Type B pancreatic cell (in vitro differentiated cells): ENCODE measurements at regions not wholly inside any gene's neighbourhood (a gene's known extent, or its start where the extent isn't known, plus 50 kb on each side); places are given as distances from the start of the nearest gene placed in this dataset.

ENCODE experiments used
- DNase-seq: peaks from one replicate; pipeline ENCODE4 v3.0.0; 2021; ENCODE audit warnings: mixed read lengths; ENCODE audit not compliant: unreplicated experiment; ENCODE audit errors: extremely low spot score
- H3K27ac Mint-ChIP-seq: 2 replicates; pipeline ENCODE4 v1.8.0; 2021; ENCODE audit warnings: mild to moderate bottlenecking, mixed read lengths
- H3K27me3 Mint-ChIP-seq: 2 replicates; pipeline ENCODE4 v1.8.0; 2021; ENCODE audit warnings: mixed read lengths
- H3K36me3 Mint-ChIP-seq: 2 replicates; pipeline ENCODE4 v1.8.0; 2021; ENCODE audit warnings: mixed read lengths
- H3K4me1 Mint-ChIP-seq: one replicate; pipeline ENCODE4 v1.8.0; 2021; ENCODE audit warnings: mixed read lengths; ENCODE audit not compliant: unreplicated experiment
- H3K4me3 Mint-ChIP-seq: 2 replicates; pipeline ENCODE4 v1.8.0; 2021; ENCODE audit warnings: mild to moderate bottlenecking, mixed read lengths
- H3K9me3 Mint-ChIP-seq: 2 replicates; pipeline ENCODE4 v1.8.0; 2021; ENCODE audit warnings: mixed read lengths
- TF ChIP-seq, protein P1 (sequence below): fragments of 200-600 bp; sonication (generic); conservative IDR thresholded peaks from 2 replicates; pipeline ENCODE4 v1.5.0; 2021; ENCODE audit warnings: antibody characterized with exemption, mild to moderate bottlenecking

- Mint-ChIP-seq H3K4me1 (no peaks in the 10 kb centered on the region), H3K36me3 (no peaks in the 10 kb centered on the region), H3K27ac (no peak overlapping the region), H3K27me3 (no peaks in the 10 kb centered on the region), H3K9me3 (no peaks in the 10 kb centered on the region), H3K4me3 (no peak overlapping the region)
- no peak for DNase-seq
- TF ChIP-seq, protein P1, sequence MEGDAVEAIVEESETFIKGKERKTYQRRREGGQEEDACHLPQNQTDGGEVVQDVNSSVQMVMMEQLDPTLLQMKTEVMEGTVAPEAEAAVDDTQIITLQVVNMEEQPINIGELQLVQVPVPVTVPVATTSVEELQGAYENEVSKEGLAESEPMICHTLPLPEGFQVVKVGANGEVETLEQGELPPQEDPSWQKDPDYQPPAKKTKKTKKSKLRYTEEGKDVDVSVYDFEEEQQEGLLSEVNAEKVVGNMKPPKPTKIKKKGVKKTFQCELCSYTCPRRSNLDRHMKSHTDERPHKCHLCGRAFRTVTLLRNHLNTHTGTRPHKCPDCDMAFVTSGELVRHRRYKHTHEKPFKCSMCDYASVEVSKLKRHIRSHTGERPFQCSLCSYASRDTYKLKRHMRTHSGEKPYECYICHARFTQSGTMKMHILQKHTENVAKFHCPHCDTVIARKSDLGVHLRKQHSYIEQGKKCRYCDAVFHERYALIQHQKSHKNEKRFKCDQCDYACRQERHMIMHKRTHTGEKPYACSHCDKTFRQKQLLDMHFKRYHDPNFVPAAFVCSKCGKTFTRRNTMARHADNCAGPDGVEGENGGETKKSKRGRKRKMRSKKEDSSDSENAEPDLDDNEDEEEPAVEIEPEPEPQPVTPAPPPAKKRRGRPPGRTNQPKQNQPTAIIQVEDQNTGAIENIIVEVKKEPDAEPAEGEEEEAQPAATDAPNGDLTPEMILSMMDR, result no peak
Measured at GRCh38 chr4:112848911-112849310, 200.5 kb upstream of the ANK2 start.

DNA sequence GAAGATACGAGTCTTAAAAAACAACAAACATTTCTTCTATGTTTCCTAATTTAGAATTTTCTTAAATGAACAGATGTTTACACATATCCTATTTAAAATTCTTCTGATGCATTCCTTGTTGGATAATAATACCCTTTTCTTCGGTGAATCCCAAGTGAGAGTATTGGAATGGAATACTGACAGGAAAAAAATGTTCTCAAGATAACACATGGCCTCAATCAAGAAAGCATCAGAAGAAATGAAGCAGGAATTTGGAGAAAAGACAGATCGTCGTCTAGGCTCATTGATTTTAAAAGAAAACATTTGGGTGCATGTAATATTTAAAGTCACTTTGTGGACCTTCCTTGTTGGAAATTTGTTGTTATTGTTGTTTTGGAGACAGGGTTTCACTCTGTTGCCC, 196.9 kb upstream of the ANK2 start:
- no peak for DNase-seq
- H3K4me3 Mint-ChIP-seq, result no peak overlapping the region
- H3K36me3 Mint-ChIP-seq, result no peaks in the 10 kb centered on the region
- no peaks in the 10 kb centered on the region for H3K27me3 Mint-ChIP-seq
- peaks cover 5% of the 10 kb centered on the region for H3K4me1 Mint-ChIP-seq
- no peaks in the 10 kb centered on the region for H3K9me3 Mint-ChIP-seq
- no peak overlapping the region for H3K27ac Mint-ChIP-seq
- TF ChIP-seq, protein P1, result no peak

- Mint-ChIP-seq H3K27me3 (no peaks in the 10 kb centered on the region), H3K4me1 (peaks cover 5% of the 10 kb centered on the region), H3K36me3 (no peaks in the 10 kb centered on the region), H3K4me3 (no peak overlapping the region), H3K9me3 (no peaks in the 10 kb centered on the region), H3K27ac (no peak overlapping the region)
- TF ChIP-seq, protein P1, result peak; percentile 69
- no peak for DNase-seq
Measured at GRCh38 chr4:112853662-112854256, 195.7 kb upstream of the ANK2 start.

DNA sequence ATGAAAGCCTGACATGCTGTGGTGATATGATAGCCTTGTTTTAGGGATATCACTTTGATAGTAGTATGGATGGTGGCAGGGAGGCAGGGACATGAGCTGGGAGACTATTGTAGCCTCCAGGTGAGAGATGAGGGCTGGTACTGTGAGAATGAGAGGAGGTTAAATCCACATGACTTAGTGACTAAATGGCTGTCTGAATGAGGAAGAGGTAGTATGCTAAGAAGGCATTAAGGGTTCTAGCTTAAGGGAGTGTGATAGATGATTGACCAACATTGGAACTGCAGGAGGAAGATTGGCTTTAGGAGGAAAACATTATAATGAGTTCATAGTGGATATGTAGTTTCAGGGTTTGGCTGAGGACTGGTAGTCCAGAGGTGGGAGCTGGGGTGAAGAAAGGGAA, 195.0 kb upstream of the ANK2 start:
- no peaks in the 10 kb centered on the region for H3K36me3 Mint-ChIP-seq
- H3K4me1 Mint-ChIP-seq, result peaks cover 6% of the 10 kb centered on the region
- H3K27me3 Mint-ChIP-seq, result no peaks in the 10 kb centered on the region
- TF ChIP-seq, protein P1, result no peak
- no peak overlapping the region for H3K4me3 Mint-ChIP-seq
- no peak overlapping the region for H3K27ac Mint-ChIP-seq
- no peak for DNase-seq
- no peaks in the 10 kb centered on the region for H3K9me3 Mint-ChIP-seq

- no peak for DNase-seq
- peaks cover 12% of the 10 kb centered on the region for H3K4me1 Mint-ChIP-seq
Measured at GRCh38 chr4:112855058-112855457, 194.4 kb upstream of the ANK2 start.

More at GRCh38 chr4:112855058-112855457, 194.4 kb upstream of the ANK2 start:
- Mint-ChIP-seq H3K9me3 (no peaks in the 10 kb centered on the region), H3K4me3 (no peak overlapping the region), H3K36me3 (no peaks in the 10 kb centered on the region), H3K27ac (no peak overlapping the region), H3K27me3 (no peaks in the 10 kb centered on the region)
- TF ChIP-seq, protein P1, result no peak
